LHCN-M2 (cell line): ENCODE measurements at regions not wholly inside any gene's neighbourhood (a gene's known extent, or its start where the extent isn't known, plus 50 kb on each side); places are given as distances from the start of the nearest gene placed in this dataset.
"Not testable (repeated sequence)": the region's sequence is repeated elsewhere in the genome, so short reads cannot be mapped to it uniquely, and the experiment has no call there.

ENCODE experiments used
- DNase-seq: peaks from one replicate; pipeline ENCODE4 v3.0.0-alpha.2; 2012; ENCODE audit warnings: low read depth

- DNase-seq = no peak
Observed at GRCh38 chr17:6893382-6894205, 62.1 kb upstream of the TEKT1 start.

DNA sequence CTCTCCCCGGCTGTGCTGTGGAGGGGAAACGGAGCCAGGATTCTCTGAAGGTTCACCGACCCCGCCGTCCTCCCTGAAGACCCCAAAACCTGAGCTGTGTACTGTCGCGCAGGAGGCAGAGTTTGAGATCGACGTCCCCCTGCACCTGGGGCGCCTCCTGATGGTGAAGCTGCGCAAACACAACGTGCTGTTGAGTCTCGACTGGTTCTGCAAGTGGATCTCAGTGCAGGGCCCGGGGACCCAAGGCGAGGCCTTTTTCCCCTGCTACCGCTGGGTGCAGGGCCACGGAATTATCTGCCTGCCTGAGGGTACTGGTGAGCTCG, 62.6 kb upstream of the TEKT1 start:
- DNase-seq = no peak

DNA sequence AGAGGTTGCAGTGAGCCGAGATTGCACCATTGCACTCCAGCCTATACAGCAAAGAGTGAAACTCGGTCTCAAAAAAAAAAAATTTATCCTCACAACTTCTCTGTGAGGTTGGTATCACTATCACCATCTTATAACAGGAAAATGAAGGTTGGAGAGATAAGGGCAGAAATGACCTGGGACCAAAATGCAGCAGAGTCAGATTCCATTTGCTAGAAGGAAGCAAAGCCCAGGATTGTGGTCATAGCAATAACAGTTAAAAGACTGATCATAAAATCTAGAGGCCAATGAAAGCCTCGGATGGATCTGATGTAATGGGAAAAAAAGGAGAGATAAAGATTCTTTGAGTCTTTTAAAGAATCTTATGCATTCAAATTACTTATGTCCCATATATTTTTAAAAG, 69.6 kb upstream of the TEKT1 start:
- no peak for DNase-seq

- DNase-seq = no peak
Observed at GRCh38 chr17:6903326-6903900, 71.9 kb upstream of the TEKT1 start.

GRCh38 chr17:6908807-6909206, 77.3 kb upstream of the TEKT1 start:
- DNase-seq = no peak

DNA sequence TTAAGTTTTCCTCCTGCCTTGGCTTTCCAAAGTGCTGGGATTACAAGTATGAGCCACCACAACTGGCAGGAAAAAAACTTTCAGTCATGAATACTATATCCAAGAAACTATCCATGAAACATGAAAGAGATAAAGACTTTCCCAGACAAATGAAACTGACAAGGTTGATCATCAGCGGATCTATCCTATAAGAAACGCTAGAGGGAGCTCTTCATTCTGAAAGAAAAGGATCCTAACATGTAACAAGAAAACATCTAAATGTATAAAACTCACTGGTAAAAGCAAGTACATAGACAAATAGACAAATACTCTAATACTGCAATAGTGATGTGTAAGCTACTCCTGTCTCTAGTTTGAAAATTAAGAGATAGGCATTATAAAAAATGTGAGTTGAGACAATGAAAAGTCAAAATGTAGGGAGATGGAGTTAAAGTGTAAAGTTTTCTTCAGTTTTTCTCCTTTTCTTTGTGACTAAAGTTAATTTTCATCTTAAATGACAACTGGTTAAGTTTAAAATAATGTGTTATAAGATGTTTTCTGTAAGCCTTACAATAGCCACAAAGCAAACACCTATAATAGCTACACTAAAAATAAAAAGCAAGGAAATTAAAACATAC, 79.6 kb upstream of the TEKT1 start:
- DNase-seq = peak; percentile 56

DNA sequence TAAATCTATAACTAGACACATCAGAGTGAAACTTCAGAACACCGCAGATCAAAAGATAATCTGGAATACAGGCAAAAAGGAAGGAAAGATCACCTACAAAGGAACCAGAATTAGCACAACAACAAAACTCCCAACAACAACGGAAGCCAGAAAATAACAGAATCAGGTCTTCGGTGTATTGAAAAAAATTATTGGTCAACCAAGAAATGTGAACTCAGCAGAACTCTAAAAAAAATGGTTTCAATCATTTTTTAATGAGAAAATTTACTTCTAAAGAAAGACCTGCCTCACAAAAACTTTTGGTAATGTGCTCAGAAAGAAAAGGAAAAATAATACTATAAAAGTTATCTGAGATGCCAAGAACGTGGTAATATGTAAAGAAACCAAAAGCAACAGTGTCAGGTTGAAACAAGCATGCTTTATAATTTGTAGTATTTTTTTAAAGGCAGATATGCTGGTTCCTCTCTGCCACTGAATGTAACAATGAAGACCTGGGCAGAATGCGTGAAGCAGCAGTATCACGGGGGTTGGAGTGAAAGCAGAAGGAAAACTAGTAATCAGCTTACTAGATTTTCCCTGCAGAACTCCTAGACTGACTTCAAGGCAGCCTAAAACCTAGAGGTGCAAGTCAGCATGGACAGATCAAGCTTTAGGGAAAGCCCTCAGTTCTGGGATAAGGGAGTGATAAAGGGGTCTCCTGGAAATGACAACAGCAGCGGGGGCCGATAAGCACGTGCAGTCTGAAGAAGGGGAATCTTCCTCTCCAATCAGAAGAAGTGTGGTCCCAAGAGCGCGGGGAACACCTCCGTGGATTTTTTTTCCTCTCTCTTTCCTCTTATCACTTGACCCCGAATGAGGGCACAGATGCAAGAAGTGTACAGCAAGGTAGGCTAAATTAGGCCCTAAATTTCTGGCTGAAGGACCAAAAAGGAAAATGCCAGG, 80.9 kb upstream of the TEKT1 start:
- no peak for DNase-seq

DNA sequence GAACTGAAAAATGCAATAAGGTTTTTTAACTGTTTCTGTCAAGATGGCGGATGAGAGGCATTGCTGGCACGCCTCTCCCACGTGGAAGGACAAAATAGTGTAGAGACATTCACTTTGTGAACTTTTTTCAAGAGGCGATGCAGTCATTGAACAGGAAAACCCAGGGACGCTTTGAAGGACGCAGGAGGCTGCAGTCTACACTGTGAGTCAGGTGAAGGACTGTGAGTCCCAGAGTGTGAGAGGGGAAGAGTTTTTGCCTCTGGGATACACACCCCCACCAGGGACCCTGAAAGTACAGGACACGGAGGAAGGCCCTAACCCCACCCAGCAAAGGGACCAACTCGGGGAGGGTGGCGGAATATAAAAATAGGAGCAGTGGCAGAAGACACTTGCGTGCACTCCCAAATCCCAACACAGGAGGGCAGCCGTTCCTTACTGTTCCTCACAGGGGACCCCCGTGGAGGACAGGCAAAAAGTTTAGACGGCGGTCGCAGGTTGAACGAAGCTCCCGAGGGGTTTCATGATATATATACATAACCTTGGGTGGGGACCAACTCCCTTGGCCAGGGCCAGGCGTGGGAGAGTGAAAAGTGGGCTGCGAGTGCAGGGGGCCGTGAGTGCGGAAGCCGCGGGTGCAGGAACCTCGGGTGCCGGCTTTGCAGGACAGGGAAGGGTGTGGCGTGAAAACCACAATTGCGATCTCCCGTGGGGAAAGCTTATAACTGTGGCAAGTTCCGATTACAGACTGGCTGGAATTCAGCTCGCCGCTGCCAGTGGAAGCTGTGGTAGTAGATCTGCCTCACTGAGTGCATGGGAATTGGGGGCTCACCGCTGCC, 82.0 kb upstream of the ALOX12 start:
- DNase-seq = peak; percentile 63

DNA sequence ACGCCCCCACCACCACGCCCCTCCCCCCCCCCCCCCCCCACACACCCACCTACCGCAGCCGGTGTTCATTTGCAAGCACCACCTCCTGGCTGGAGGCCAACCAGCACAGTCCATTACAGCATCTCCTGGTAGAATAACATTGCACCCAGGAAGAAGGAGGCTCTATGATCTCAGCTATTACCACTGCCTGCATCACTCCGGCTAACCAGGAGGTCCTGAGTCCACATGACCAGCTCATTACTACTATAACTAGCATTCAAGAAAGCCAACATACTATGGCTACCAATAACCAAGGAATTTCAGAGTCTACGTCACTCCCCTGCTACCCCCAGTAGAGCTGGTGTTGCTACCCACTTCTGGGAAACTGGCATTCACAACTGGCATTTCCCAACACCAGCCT, 81.1 kb upstream of the ALOX12 start:
- peak; percentile 23 for DNase-seq

DNA sequence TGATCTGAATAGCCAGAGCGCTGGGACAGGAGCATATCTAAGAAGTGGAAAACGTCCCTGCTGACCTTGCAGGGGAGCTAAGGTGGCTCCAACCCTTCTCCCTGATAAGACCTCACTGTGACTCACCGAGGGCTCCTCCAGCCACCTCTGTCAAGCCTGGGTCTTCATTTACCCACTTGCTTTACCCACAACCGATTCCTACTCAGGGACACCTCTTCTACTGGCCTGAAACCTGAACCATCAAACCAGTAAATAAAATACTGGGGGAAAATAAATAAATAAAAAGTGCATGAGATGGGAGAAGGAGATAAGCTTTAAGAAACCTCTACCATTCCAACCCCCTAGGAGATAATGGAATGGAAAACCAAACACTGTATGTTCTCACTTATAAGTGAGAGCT, 80.2 kb upstream of the ALOX12 start:
- DNase-seq = no peak

GRCh38 chr17:6919158-6919557, 76.7 kb upstream of the ALOX12 start:
- DNase-seq = no peak

GRCh38 chr17:6923385-6923784, 72.5 kb upstream of the ALOX12 start:
- no peak for DNase-seq

DNA sequence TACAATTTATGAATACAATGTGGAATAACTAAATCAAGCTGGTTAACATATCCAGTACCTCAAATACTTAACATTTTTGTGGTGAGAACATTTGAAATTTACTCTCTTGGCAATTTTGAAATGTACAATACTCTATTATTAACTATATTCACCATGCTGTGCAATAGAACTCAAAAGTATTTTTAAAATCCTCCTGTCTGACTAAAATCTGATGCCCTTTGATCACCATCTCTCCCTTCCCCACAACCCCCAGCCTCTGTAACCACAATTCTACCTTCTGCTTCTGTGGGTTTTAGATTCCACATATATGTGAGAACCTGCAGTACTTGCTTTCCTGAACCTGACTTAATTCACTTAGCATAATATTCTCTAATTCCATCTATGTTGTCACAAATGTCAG, 71.6 kb upstream of the ALOX12 start:
- peak; percentile 45 for DNase-seq

- DNase-seq = no peak
Observed at GRCh38 chr17:6926667-6927066, 69.2 kb upstream of the ALOX12 start.

DNA sequence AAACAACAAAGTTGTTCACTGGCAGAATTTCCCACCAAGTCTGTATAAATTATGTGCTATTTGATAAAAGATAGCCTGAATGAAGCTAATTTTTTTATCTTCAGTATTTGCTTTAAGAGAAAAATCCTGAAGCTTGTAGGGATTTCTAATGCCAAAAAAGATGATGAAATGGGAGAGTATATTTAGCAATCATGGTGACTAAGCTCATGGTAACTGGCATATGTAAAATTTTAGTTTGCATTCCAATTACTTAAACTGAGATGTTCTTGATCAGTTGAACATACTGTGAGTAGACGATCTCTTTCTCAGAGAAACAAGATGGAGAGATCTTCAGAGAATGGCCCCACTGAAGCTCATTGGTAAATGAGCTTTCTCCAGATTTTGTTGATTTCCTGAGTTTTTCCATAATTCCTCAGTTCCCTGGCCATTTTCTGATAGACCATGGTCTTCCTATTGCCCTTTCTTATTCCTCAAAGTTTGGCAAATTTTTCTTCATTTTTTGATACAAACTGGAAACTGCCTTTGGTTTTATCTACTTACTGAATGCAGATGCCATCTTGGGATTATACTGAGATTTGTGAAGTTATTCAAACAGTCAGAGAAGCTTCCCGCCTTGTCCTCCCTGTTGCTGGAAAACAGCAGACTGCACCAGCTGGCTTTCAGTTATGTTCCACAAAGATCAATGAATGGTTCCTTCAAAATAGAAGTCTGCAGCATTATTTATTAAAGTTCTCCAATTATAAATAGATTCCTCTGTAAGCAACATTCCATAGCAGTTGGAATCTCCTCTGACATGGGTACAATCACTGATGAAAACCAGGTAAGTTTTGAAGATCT, 68.3 kb upstream of the ALOX12 start:
- peak; percentile 66 for DNase-seq

DNA sequence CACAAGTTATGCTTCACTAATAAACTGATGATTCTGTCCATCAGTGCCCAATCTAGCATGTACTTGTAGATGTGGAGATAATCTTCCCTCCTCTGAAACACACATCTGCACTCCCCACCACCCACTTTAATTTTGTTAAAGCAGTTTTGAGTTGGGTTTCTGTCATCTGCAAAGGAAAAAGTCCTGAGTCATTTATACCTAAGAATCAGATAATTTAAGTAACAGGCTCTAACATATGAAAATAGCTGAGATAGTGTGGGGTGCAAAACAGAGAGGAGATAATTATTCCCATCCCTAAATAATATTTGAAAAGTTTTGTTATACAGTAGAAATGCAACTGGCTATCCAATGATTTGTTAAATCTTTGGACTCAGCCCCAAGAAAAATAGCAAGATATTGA, 67.7 kb upstream of the ALOX12 start:
- DNase-seq = no peak

GRCh38 chr17:6930749-6931148, 65.1 kb upstream of the ALOX12 start:
- DNase-seq = no peak

- not testable (repeated sequence) for DNase-seq
Observed at GRCh38 chr17:6934544-6934943, 61.3 kb upstream of the ALOX12 start.

- DNase-seq = no peak
Observed at GRCh38 chr17:6936370-6937028, 59.4 kb upstream of the ALOX12 start.

DNA sequence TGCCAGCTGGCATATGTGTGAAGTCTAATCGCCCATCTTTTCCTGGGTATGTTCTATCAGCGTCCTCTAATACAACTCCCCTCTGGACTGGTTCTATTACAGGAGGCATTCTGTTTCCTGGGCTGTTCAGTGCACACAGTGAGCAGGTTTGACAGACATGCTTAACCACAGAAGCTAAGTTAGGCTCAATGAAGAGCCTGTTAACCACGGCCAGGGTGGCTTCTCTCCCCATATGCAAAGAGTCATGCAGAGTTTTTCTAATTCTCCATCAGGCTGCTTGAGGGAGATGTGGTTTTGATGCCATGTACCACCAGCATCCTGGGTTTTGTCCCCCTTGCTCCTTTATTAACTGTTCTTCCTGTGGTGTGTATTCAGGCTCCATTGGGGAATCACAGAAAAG, 57.2 kb upstream of the ALOX12 start:
- DNase-seq = no peak
